Uterus (tissue), 2 donors: ENCODE measurements at regions not wholly inside any gene's neighbourhood (a gene's known extent, or its start where the extent isn't known, plus 50 kb on each side); places are given as distances from the start of the nearest gene placed in this dataset.

Experiments used
- POLR2A ChIP-seq, 2 donors: fragments of 450-650 bp; IDR thresholded peaks; one replicate each; pipeline ENCODE4 v1.6.1; 2016; ENCODE audit warnings: antibody characterized with exemption in 2 of 2, mild to moderate bottlenecking in 1 of 2, moderate library complexity in 1 of 2
- TF ChIP-seq, protein P1 (sequence below), 4 experiments: fragments of 200-600 bp in 2 of 4; fragments of 450-650 bp in 2 of 4; sonication (generic) in 2 of 4; IDR thresholded peaks; one replicate each; pipeline ENCODE4 v1.5.1; 2016 to 2019; ENCODE audit warnings: antibody characterized with exemption in 4 of 4, mild to moderate bottlenecking in 2 of 4, moderate library complexity in 1 of 4

DNA sequence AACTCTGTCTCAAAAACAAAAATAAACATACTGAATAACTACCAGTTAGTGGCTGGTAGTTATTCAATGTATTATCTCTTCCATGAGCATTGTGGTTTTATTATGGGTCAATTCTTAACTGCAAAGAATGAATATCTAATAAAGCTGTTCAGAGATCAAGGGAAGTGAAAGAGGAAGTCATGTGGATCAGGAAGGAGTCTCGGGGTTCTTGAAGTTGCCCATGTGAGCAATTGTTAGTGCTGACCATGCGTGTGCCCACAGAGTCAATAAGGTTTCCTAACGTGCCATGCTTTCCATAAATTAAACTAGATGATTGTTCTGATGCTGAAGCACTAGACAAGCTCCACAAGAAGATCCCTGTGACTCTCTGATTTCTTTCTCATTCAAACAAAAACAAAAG, 136.5 kb upstream of the CPSF6 start:
- TF ChIP-seq, protein P1, sequence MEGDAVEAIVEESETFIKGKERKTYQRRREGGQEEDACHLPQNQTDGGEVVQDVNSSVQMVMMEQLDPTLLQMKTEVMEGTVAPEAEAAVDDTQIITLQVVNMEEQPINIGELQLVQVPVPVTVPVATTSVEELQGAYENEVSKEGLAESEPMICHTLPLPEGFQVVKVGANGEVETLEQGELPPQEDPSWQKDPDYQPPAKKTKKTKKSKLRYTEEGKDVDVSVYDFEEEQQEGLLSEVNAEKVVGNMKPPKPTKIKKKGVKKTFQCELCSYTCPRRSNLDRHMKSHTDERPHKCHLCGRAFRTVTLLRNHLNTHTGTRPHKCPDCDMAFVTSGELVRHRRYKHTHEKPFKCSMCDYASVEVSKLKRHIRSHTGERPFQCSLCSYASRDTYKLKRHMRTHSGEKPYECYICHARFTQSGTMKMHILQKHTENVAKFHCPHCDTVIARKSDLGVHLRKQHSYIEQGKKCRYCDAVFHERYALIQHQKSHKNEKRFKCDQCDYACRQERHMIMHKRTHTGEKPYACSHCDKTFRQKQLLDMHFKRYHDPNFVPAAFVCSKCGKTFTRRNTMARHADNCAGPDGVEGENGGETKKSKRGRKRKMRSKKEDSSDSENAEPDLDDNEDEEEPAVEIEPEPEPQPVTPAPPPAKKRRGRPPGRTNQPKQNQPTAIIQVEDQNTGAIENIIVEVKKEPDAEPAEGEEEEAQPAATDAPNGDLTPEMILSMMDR (IDR thresholded peaks at IDR 0.05) = no peak
- TF ChIP-seq POLR2A (IDR thresholded peaks at IDR 0.05) = no peak
